ENCODE measurements at regions not wholly inside any gene's neighbourhood (a gene's known extent, or its start where the extent isn't known, plus 50 kb on each side); places are given as distances from the start of the nearest gene placed in this dataset.

DNA sequence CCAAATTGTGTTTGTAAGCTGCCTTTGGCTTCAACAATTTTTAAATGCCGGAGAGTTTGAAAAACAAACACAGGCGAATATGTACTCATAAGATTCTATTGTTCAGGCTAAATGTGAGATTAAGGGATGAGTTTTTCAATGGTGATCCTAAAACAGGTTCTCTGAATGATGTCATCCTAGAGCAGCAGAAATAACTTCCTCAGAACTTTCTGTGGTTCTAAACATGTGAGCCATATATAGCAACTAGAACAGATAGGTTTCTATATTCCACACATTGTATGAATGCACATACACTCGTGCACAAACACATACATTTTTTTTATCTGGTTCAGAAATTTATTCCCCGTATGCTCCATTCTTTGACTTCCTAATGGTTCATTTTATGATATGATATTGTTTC is 1352.2 kb downstream of the CDH8 start:
- TF ChIP-seq, protein P1, sequence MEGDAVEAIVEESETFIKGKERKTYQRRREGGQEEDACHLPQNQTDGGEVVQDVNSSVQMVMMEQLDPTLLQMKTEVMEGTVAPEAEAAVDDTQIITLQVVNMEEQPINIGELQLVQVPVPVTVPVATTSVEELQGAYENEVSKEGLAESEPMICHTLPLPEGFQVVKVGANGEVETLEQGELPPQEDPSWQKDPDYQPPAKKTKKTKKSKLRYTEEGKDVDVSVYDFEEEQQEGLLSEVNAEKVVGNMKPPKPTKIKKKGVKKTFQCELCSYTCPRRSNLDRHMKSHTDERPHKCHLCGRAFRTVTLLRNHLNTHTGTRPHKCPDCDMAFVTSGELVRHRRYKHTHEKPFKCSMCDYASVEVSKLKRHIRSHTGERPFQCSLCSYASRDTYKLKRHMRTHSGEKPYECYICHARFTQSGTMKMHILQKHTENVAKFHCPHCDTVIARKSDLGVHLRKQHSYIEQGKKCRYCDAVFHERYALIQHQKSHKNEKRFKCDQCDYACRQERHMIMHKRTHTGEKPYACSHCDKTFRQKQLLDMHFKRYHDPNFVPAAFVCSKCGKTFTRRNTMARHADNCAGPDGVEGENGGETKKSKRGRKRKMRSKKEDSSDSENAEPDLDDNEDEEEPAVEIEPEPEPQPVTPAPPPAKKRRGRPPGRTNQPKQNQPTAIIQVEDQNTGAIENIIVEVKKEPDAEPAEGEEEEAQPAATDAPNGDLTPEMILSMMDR (IDR thresholded peaks at IDR 0.05), result no peak
- TF ChIP-seq POLR2A (IDR thresholded peaks at IDR 0.05), result no peak

Measured in testis (tissue), 2 donors.